ENCODE measurements at regions not wholly inside any gene's neighbourhood (a gene's known extent, or its start where the extent isn't known, plus 50 kb on each side); places are given as distances from the start of the nearest gene placed in this dataset.

DNA sequence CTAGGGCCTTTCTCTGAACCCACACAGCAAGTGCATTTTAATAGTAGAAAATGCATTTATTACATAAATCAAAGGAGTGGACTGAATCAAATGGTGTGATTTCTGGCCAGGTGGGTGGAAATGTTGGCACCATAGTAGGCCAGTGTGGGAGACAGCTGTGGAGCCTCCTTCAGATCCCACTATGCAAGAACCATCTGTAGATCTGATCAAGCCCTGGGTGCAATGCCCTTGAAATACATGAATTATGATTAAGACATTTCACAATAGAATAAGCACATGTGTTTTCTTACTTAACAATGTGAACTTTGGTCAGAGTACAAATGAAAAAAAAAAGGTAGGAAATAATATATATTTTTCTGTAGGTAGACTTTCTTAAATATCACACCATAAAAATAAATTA is 204.3 kb downstream of the PCDH7 start:
- H3K27me3 ChIP-seq (ENCODE audit: control insufficient read depth in 2 of 2, insufficient read depth in 2 of 2, low read length in 2 of 2), result no peaks in the 10 kb centered on the region
- no peak overlapping the region for H3K27ac ChIP-seq (ENCODE audit: low read depth in 1 of 2, low read length in 2 of 2)
- H3K27me3 Mint-ChIP-seq (ENCODE audit: low read depth in 3 of 3), result peaks cover 0 to 2% (median 0%) of the 10 kb centered on the region in 3 donors
- no peaks in the 10 kb centered on the region for H3K4me1 ChIP-seq (ENCODE audit: control insufficient read depth in 1 of 2, insufficient read depth in 2 of 2, low read length in 2 of 2)
- H3K9ac ChIP-seq (ENCODE audit: insufficient read depth, low read length, poor library complexity, severe bottlenecking), result no peak overlapping the region
- no peak overlapping the region for H3K27ac Mint-ChIP-seq
- no peak overlapping the region for H2AFZ ChIP-seq (ENCODE audit: insufficient read depth, low read depth, low read length, poor library complexity, severe bottlenecking)
- H3K4me2 ChIP-seq (replicated peaks; ENCODE audit: extremely low read depth, low read length, poor library complexity, severe bottlenecking), result no peak overlapping the region
- H3K4me3 Mint-ChIP-seq, result no peak overlapping the region
- no peak for TF ChIP-seq CTCF (IDR thresholded peaks at IDR 0.05)
- H3K36me3 ChIP-seq (replicated peaks in 1 of 2; ENCODE audit: control insufficient read depth in 1 of 2, insufficient read depth in 2 of 2, low read length in 2 of 2), result no peaks in the 10 kb centered on the region
- no peak for DNase-seq
- no peaks in the 10 kb centered on the region for H3K4me1 Mint-ChIP-seq
- intact Hi-C loops (cut with micrococcal nuclease), result no loop called here
- no peaks in the 10 kb centered on the region for H3K36me3 Mint-ChIP-seq
- H3K79me2 ChIP-seq (ENCODE audit: insufficient read depth, low read length), result no peaks in the 10 kb centered on the region
- no peaks in the 10 kb centered on the region for H3K9me3 ChIP-seq (replicated peaks in 1 of 2; ENCODE audit: control insufficient read depth in 1 of 2, insufficient read depth in 1 of 2, low read length in 2 of 2)
- H3K9me3 Mint-ChIP-seq, result peaks cover 0 to 7% (median 0%) of the 10 kb centered on the region in 7 donors
- no peaks in the 10 kb centered on the region for H4K20me1 ChIP-seq (ENCODE audit: insufficient read depth, low read length)
- H3K4me3 ChIP-seq (replicated peaks in 1 of 3; ENCODE audit: low read depth in 2 of 3, low read length in 3 of 3), result no peak overlapping the region

GRCh38 chr4:30929649-30930048 is 209.5 kb downstream of the PCDH7 start:
- Histone ChIP-seq H3K9me3 (replicated peaks in 1 of 2; ENCODE audit: control insufficient read depth in 1 of 2, insufficient read depth in 1 of 2, low read length in 2 of 2) (no peaks in the 10 kb centered on the region), H4K20me1 (ENCODE audit: insufficient read depth, low read length) (no peaks in the 10 kb centered on the region), H3K4me3 (replicated peaks in 1 of 3; ENCODE audit: low read depth in 2 of 3, low read length in 3 of 3) (no peak overlapping the region), H3K27me3 (ENCODE audit: control insufficient read depth in 2 of 2, insufficient read depth in 2 of 2, low read length in 2 of 2) (no peaks in the 10 kb centered on the region), H3K9ac (ENCODE audit: insufficient read depth, low read length, poor library complexity, severe bottlenecking) (no peak overlapping the region), H3K4me1 (ENCODE audit: control insufficient read depth in 1 of 2, insufficient read depth in 2 of 2, low read length in 2 of 2) (no peaks in the 10 kb centered on the region), H3K79me2 (ENCODE audit: insufficient read depth, low read length) (no peaks in the 10 kb centered on the region), H2AFZ (ENCODE audit: insufficient read depth, low read depth, low read length, poor library complexity, severe bottlenecking) (no peak overlapping the region), H3K27ac (ENCODE audit: low read depth in 1 of 2, low read length in 2 of 2) (no peak overlapping the region), H3K4me2 (replicated peaks; ENCODE audit: extremely low read depth, low read length, poor library complexity, severe bottlenecking) (no peak overlapping the region), H3K36me3 (replicated peaks in 1 of 2; ENCODE audit: control insufficient read depth in 1 of 2, insufficient read depth in 2 of 2, low read length in 2 of 2) (no peaks in the 10 kb centered on the region)
- TF ChIP-seq CTCF (IDR thresholded peaks at IDR 0.05), result no peak
- H3K4me3 Mint-ChIP-seq, result no peak overlapping the region
- H3K9me3 Mint-ChIP-seq, result peaks cover 0 to 7% (median 0%) of the 10 kb centered on the region in 7 donors
- WGBS (ENCODE audit: insufficient coverage), result 100% methylated on average over 1 of the region's 2 CpGs
- H3K36me3 Mint-ChIP-seq, result no peaks in the 10 kb centered on the region
- H3K4me1 Mint-ChIP-seq, result no peaks in the 10 kb centered on the region
- H3K27me3 Mint-ChIP-seq (ENCODE audit: low read depth in 3 of 3), result peaks cover 0 to 1% (median 0%) of the 10 kb centered on the region in 3 donors
- intact Hi-C loops (cut with micrococcal nuclease), result no loop called here
- no peak overlapping the region for H3K27ac Mint-ChIP-seq
- no peak for DNase-seq
